Left ventricle myocardium superior (tissue), 1 donor: ENCODE measurements at regions not wholly inside any gene's neighbourhood (a gene's known extent, or its start where the extent isn't known, plus 50 kb on each side); places are given as distances from the start of the nearest gene placed in this dataset.

ENCODE experiments used
- ATAC-seq: fragments of 200-7000 bp; cut with Tn5 transposase; one replicate; pipeline ENCODE4 v1.9.1; 2020; ENCODE audit warnings: mild to moderate bottlenecking, moderate library complexity
- DNase-seq: peaks from one replicate; pipeline ENCODE4 v3.0.0-alpha.2; 2020
- intact Hi-C: fragments of 100-400 bp; cut with micrococcal nuclease; formaldehyde crosslinking; loops from one replicate; pipeline ENCODE4 v1.11.0; 2022
- donor health status: DM: no; HTN: yes; CAD: no; lungs with severe emphysema.

- no peak for ATAC-seq
- DNase-seq, result no peak
- intact Hi-C loops, result no loop called here
Observed at GRCh38 chr5:93819668-93820067, 78.3 kb upstream of the POU5F2 start.

GRCh38 chr5:93810780-93811179, 69.4 kb upstream of the POU5F2 start:
- intact Hi-C loops, result no loop called here
- no peak for ATAC-seq
- no peak for DNase-seq

DNA sequence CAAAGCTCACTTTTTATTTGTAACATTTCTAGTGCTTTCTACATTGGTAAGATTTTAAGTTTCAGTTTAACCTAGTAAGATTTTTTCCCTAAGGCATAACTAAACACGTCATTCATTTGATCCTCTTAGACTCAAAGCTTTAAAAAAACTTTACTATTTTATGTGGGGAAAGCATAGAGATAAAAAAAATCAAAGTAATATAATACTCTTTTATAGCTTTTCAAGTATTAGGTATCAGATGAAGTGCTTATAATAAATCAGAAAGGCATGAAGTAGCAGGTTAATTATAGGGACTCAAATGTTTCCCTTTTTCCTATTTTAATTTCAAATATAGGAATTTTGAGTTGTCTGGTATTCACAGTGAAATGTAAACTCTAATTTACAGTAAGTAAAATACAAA, 68.0 kb upstream of the POU5F2 start:
- ATAC-seq (no peak), DNase-seq (no peak)
- intact Hi-C loops, result no loop called here

- intact Hi-C loops, result no loop called here
- no peak for ATAC-seq
- no peak for DNase-seq
Observed at GRCh38 chr5:93807846-93808245, 66.4 kb upstream of the POU5F2 start.

DNA sequence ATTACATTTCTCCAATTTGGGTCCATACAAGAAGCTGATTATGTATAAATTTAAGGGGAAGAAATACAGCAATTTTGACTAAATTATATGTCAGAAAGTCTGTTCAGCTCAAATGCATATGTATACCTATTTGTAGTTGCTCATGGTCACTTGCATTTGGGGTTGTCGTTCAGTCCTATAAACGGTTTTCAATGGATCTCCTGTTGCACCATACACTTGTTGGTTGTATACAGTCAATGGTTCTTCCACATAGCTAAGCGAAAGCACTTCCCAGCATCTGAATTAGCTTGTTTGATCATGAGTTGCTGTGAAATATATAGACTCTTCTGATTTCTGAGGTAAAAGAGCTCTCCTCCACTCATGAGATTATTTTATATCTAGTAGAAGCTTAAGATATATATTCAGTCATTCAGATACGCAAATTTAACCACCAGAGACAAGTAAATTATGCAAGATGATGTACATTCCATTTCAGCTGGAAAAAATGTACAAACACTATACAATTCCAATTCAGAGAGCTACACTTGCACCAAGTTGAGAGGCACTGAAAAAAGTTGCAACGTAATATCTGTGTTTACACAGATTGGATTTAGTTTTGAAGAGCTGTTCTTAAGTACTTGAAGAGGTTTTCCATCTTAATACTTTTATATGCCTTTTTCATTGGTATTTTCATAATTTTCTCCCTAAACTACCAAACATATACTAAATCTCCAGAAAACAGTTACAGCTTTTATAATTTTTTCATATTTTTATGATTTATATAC, 64.4 kb upstream of the POU5F2 start:
- DNase-seq (no peak), ATAC-seq (no peak)
- intact Hi-C loops, result no loop called here

DNA sequence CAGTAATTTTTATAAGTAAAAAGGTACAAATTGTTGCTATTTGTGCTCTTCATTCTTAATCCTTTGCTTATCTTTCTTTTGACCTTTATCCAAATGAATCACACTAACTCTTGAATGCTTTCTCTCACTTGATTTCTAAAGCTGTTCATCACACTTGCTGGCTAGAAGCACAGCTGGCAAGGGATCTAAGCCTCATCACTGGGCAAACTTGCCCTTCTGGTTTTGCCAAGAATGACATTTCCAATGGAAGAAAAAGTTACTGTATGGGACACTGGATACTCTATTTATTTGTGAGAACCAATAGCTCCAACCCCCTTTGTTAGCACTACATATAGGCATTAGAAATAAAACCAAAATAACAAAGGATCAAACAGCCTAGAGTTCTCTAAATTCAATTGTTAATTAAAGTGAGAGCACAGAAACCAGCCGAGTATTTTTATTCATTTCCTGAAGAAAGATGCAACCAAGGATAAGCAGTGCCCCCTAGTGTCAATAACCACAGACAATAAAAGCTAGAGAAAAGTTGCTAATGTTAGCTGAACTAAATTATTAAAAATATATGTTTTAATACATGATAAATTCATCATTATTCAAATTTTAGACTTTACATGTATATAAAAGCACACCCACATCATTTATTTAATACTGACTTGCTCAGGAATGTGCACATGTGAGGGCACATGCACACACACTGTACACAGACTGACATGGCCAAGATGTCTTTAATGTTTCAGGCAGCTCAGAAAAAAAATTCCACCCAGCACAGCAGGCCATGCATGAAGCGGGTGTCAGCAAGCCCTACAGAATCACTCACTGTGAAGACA, 59.8 kb upstream of the POU5F2 start:
- intact Hi-C loops, result loop anchor here (5.0 kb wide), 1 partner anchor 194 kb away; no protein-coding TSS in a partner anchor
- no peak for ATAC-seq

DNA sequence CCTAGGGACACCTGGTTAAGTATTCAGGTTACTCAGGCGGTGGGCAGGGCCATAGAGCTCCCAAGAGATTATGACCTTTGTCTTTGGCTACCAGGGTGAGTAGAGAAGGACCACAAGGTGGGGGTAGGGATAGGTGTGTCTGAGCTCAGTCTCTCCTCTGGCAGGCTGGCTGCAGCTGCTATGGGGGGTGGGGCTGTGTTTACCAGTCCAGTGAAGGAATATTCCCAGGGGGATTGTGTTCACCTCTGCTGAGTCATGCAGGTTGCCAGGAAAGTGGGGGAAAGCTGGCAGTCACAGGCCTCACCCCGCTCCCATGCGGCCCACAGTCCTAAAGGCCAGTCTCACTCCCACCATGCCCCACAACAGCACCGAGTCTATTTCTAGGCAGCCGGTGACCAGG, 53.6 kb upstream of the POU5F2 start:
- intact Hi-C loops, result no loop called here
- ATAC-seq (no peak), DNase-seq (no peak)

More for the DNA sequence above, 59.8 kb upstream of the POU5F2 start:
- no peak for DNase-seq

- intact Hi-C loops, result no loop called here
- DNase-seq (no peak), ATAC-seq (no peak)
Observed at GRCh38 chr5:93793159-93793781, 51.9 kb upstream of the POU5F2 start.

- no peak for DNase-seq
- no peak for ATAC-seq
- intact Hi-C loops, result no loop called here
Observed at GRCh38 chr5:93791518-93791972, 50.1 kb upstream of the POU5F2 start.
